Mesenchymal stem cell (in vitro differentiated cells and primary cell): ENCODE measurements at regions not wholly inside any gene's neighbourhood (a gene's known extent, or its start where the extent isn't known, plus 50 kb on each side); places are given as distances from the start of the nearest gene placed in this dataset.

ENCODE experiments used
- DNase-seq: peaks from one replicate; pipeline ENCODE4 v3.0.0-alpha.2; 2013
- H2AFZ ChIP-seq: one replicate; pipeline ENCODE4 v1.6.1; 2013; ENCODE audit warnings: low read depth, mild to moderate bottlenecking, control low read depth, inconsistent platforms, low read length, moderate library complexity
- H2AK5ac ChIP-seq: 2 replicates; pipeline ENCODE4 v1.6.1; 2013; ENCODE audit warnings: low read length, moderate library complexity, mild to moderate bottlenecking, inconsistent platforms; ENCODE audit not compliant: severe bottlenecking
- H2BK120ac ChIP-seq: one replicate; pipeline ENCODE4 v1.6.1; 2013; ENCODE audit warnings: low read depth, mild to moderate bottlenecking, inconsistent platforms, low read length, moderate library complexity
- H2BK12ac ChIP-seq, 2 experiments: one replicate each; pipeline ENCODE4 v1.6.1; 2013; ENCODE audit warnings: inconsistent platforms in 2 of 2, low read length in 2 of 2, mild to moderate bottlenecking in 2 of 2, moderate library complexity in 2 of 2, control low read depth in 1 of 2
- H2BK15ac ChIP-seq: one replicate; pipeline ENCODE4 v1.6.1; 2013; ENCODE audit warnings: mild to moderate bottlenecking, low read depth, inconsistent platforms; ENCODE audit not compliant: poor library complexity, severe bottlenecking
- H2BK5ac ChIP-seq: 2 replicates; pipeline ENCODE4 v1.6.1; 2013; ENCODE audit warnings: low read depth, mild to moderate bottlenecking, low read length, control low read depth, inconsistent platforms; ENCODE audit not compliant: poor library complexity, severe bottlenecking
- H3K14ac ChIP-seq, 2 experiments: one replicate each; pipeline ENCODE4 v1.6.1; 2013; ENCODE audit warnings: inconsistent platforms in 2 of 2, low read length in 2 of 2, control low read depth in 1 of 2, mild to moderate bottlenecking in 1 of 2, moderate library complexity in 1 of 2
- H3K18ac ChIP-seq, 2 experiments: one replicate each; pipeline ENCODE4 v1.6.1; 2013; ENCODE audit warnings: inconsistent platforms in 2 of 2, low read length in 2 of 2, control low read depth in 1 of 2, low read depth in 1 of 2, mild to moderate bottlenecking in 1 of 2
- H3K23ac ChIP-seq, 2 experiments: one replicate each; pipeline ENCODE4 v1.6.1; 2013; ENCODE audit warnings: inconsistent platforms in 2 of 2, low read length in 2 of 2, mild to moderate bottlenecking in 2 of 2, moderate library complexity in 2 of 2, control low read depth in 1 of 2
- H3K27ac ChIP-seq: 2 replicates; pipeline ENCODE4 v1.5.1; 2013; ENCODE audit warnings: mild to moderate bottlenecking, moderate library complexity, low read length, control low read depth, inconsistent platforms; ENCODE audit not compliant: poor library complexity, severe bottlenecking
- H3K27me3 ChIP-seq, 2 experiments: 2 replicates each; pipeline versions ENCODE4 v1.6.1 to v1.7.0; 2013; ENCODE audit warnings: low read length in 2 of 2, mild to moderate bottlenecking in 2 of 2, moderate library complexity in 2 of 2, control low read depth in 1 of 2, inconsistent platforms in 1 of 2; ENCODE audit not compliant: control insufficient read depth in 1 of 2, insufficient read depth in 1 of 2
- H3K36me3 ChIP-seq, 2 experiments: 2 replicates each; pipeline versions ENCODE4 v1.6.1 to v1.7.0; 2013; ENCODE audit warnings: low read length in 2 of 2, control low read depth in 1 of 2, inconsistent platforms in 1 of 2, low read depth in 1 of 2, mild to moderate bottlenecking in 1 of 2; ENCODE audit not compliant: insufficient read depth in 2 of 2, control insufficient read depth in 1 of 2
- H3K4ac ChIP-seq, 2 experiments: one replicate each; pipeline ENCODE4 v1.6.1; 2013; ENCODE audit warnings: inconsistent platforms in 2 of 2, low read length in 2 of 2, mild to moderate bottlenecking in 2 of 2, moderate library complexity in 2 of 2, control low read depth in 1 of 2, low read depth in 1 of 2
- H3K4me1 ChIP-seq: 2 replicates; pipeline ENCODE4 v1.6.1; 2013; ENCODE audit warnings: low read depth, low read length, control low read depth; ENCODE audit not compliant: control insufficient read depth, insufficient read depth
- H3K4me2 ChIP-seq: 2 replicates; pipeline ENCODE4 v1.6.1; 2013; ENCODE audit warnings: low read length, mild to moderate bottlenecking, inconsistent platforms; ENCODE audit not compliant: poor library complexity, severe bottlenecking
- H3K4me3 ChIP-seq, 2 experiments: 2 replicates each; pipeline versions ENCODE4 v1.5.1 to v1.7.0; 2013; ENCODE audit warnings: low read length in 2 of 2, mild to moderate bottlenecking in 2 of 2, control low read depth in 1 of 2, low read depth in 1 of 2; ENCODE audit not compliant: insufficient read depth in 1 of 2
- H3K79me1 ChIP-seq: replicated peaks from 2 replicates; pipeline ENCODE4 v1.6.1; 2013; ENCODE audit warnings: mild to moderate bottlenecking, control low read depth, low read length, inconsistent platforms; ENCODE audit not compliant: poor library complexity, severe bottlenecking
- H3K9ac ChIP-seq: 2 replicates; pipeline ENCODE4 v1.7.0; 2013; ENCODE audit warnings: mild to moderate bottlenecking, low read length, moderate library complexity
- H3K9me3 ChIP-seq: 2 replicates; pipeline ENCODE4 v1.7.0; 2013; ENCODE audit warnings: mild to moderate bottlenecking, low read length; ENCODE audit not compliant: control insufficient read depth
- H4K8ac ChIP-seq: one replicate; pipeline ENCODE4 v1.6.1; 2013; ENCODE audit warnings: inconsistent platforms, mild to moderate bottlenecking, low read length, moderate library complexity
- H4K91ac ChIP-seq: one replicate; pipeline ENCODE4 v1.6.1; 2013; ENCODE audit warnings: mild to moderate bottlenecking, low read length, inconsistent platforms
- whole genome bisulfite sequencing: methylation state at CpG from one replicate; pipeline ENCODE4 v1.1.7; 2013; ENCODE audit warnings: mixed read lengths; 5-methylcytosine and 5-hydroxymethylcytosine counted together

DNA sequence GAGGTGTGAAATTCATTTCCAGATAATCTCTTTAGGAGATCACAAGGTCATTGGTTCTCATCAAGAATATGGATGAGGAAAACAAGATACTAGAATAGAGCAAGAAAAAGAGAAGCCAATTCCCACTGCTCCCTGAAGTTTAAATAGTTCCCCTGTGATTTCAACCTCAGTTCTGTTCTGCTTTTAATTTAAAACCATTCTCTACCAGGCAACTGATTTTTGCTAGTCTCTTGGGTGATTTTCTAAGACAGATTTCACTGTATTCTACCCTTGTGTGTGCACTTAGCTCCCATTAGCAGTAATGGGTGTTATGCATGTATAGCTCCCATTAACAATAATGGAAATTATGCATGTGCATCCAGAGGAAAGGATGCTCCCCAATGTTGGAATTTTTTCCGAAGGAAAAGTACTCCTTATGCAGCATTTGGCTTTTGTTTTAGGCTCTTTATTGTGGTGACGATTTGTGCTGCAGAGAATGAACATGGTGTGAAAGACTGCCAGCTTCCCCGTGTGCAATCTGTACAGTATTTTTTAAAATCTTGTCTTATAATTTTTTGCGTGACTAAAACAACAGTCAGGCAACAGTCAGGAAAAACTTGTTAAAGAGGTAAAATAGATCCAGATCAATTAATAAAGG, 144.0 kb upstream of the ZRANB2 start:
- Histone ChIP-seq H2BK15ac (no peak overlapping the region), H3K27ac (no peak overlapping the region), H3K23ac (no peak overlapping the region), H4K8ac (no peak overlapping the region), H3K4me3 (no peak overlapping the region), H3K4me2 (no peak overlapping the region), H3K9me3 (no peaks in the 10 kb centered on the region), H3K4me1 (no peaks in the 10 kb centered on the region), H3K18ac (no peak overlapping the region), H2AFZ (no peak overlapping the region), H4K91ac (no peak overlapping the region), H3K36me3 (no peaks in the 10 kb centered on the region), H2BK12ac (no peak overlapping the region), H2BK5ac (no peak overlapping the region), H2BK120ac (no peak overlapping the region), H3K14ac (no peak overlapping the region), H3K27me3 (no peaks in the 10 kb centered on the region), H3K9ac (no peak overlapping the region), H2AK5ac (no peak overlapping the region), H3K79me1 (no peaks in the 10 kb centered on the region), H3K4ac (no peak overlapping the region)
- no peak for DNase-seq
- WGBS, result 82% methylated on average over 4 of the region's 4 CpGs

DNA sequence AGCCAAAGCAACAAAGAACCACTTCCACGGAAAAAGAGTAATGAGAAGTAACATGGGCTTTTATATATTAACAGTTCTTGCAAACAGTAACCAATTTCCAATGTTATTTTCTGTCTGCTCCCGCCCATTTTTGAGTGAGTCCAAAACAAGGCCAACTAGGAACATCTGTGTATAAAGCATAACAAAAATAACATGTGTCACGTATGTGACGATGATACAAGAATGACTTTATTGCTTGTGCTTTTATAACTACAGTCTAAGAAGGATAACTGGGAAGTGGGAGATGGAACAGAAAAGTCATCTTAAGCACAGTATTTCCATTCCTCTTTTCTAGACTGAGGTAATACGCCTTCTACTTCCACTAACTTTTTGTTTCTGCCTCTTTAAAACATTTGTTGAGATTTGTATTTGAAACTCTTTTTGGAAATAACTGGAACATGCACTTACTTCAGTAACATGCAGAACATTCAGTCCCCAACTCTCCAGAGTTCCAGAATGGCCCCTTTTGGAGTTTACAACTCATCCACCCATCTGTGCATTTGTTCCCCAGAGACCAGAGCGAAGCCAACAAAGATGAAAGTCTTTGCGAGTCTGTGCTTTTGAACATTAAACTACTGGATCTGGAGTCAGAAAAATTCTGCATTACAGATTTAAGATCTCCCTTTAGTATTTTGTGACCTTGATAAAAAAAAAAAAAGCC, 143.0 kb upstream of the ZRANB2 start:
- no peaks in the 10 kb centered on the region for H3K79me1 ChIP-seq
- H2AK5ac ChIP-seq, result no peak overlapping the region
- 90% methylated on average over 3 of the region's 7 CpGs for WGBS
- H4K91ac ChIP-seq, result no peak overlapping the region
- H3K4me3 ChIP-seq, result no peak overlapping the region
- no peak overlapping the region for H4K8ac ChIP-seq
- no peak overlapping the region for H3K23ac ChIP-seq
- H3K18ac ChIP-seq, result no peak overlapping the region
- H2BK15ac ChIP-seq, result no peak overlapping the region
- no peak overlapping the region for H3K4me2 ChIP-seq
- no peak overlapping the region for H2BK12ac ChIP-seq
- H2BK5ac ChIP-seq, result no peak overlapping the region
- H2BK120ac ChIP-seq, result no peak overlapping the region
- no peak overlapping the region for H3K14ac ChIP-seq
- H3K36me3 ChIP-seq, result no peaks in the 10 kb centered on the region
- H2AFZ ChIP-seq, result no peak overlapping the region
- no peak overlapping the region for H3K27ac ChIP-seq
- no peaks in the 10 kb centered on the region for H3K9me3 ChIP-seq
- no peak for DNase-seq
- H3K4me1 ChIP-seq, result no peaks in the 10 kb centered on the region
- no peaks in the 10 kb centered on the region for H3K27me3 ChIP-seq
- no peak overlapping the region for H3K9ac ChIP-seq
- no peak overlapping the region for H3K4ac ChIP-seq

- 50% methylated on average over 1 of the region's 2 CpGs for WGBS
- DNase-seq, result no peak
- no peaks in the 10 kb centered on the region for H3K9me3 ChIP-seq
- no peak overlapping the region for H4K8ac ChIP-seq
- H3K4me2 ChIP-seq, result no peak overlapping the region
- no peak overlapping the region for H3K4me3 ChIP-seq
- no peak overlapping the region for H2BK12ac ChIP-seq
- no peak overlapping the region for H3K27ac ChIP-seq
- no peaks in the 10 kb centered on the region for H3K79me1 ChIP-seq
- no peak overlapping the region for H2BK15ac ChIP-seq
- no peak overlapping the region for H3K4ac ChIP-seq
- no peak overlapping the region for H2BK5ac ChIP-seq
- no peaks in the 10 kb centered on the region for H3K36me3 ChIP-seq
- H3K4me1 ChIP-seq, result no peaks in the 10 kb centered on the region
- no peak overlapping the region for H2AK5ac ChIP-seq
- no peak overlapping the region for H2AFZ ChIP-seq
- H4K91ac ChIP-seq, result no peak overlapping the region
- H3K23ac ChIP-seq, result no peak overlapping the region
- H2BK120ac ChIP-seq, result no peak overlapping the region
- no peak overlapping the region for H3K14ac ChIP-seq
- H3K27me3 ChIP-seq, result no peaks in the 10 kb centered on the region
- no peak overlapping the region for H3K18ac ChIP-seq
- H3K9ac ChIP-seq, result no peak overlapping the region
Observed at GRCh38 chr1:71222668-71223067, 141.8 kb upstream of the ZRANB2 start.

GRCh38 chr1:71210718-71211117, 129.9 kb upstream of the ZRANB2 start:
- no peaks in the 10 kb centered on the region for H3K79me1 ChIP-seq
- no peak overlapping the region for H2BK120ac ChIP-seq
- H3K4ac ChIP-seq, result no peak overlapping the region
- no peak overlapping the region for H4K8ac ChIP-seq
- no peaks in the 10 kb centered on the region for H3K27me3 ChIP-seq
- no peak overlapping the region for H2AFZ ChIP-seq
- H3K4me1 ChIP-seq, result no peaks in the 10 kb centered on the region
- no peak overlapping the region for H3K23ac ChIP-seq
- H3K27ac ChIP-seq, result no peak overlapping the region
- H4K91ac ChIP-seq, result no peak overlapping the region
- H3K4me3 ChIP-seq, result no peak overlapping the region
- no peak overlapping the region for H2AK5ac ChIP-seq
- H3K14ac ChIP-seq, result no peak overlapping the region
- H2BK12ac ChIP-seq, result no peak overlapping the region
- no peaks in the 10 kb centered on the region for H3K36me3 ChIP-seq
- no peak overlapping the region for H2BK5ac ChIP-seq
- H3K18ac ChIP-seq, result no peak overlapping the region
- no peak overlapping the region for H2BK15ac ChIP-seq
- WGBS, result 65% methylated on average over 1 of the region's 2 CpGs
- no peaks in the 10 kb centered on the region for H3K9me3 ChIP-seq
- no peak for DNase-seq
- H3K4me2 ChIP-seq, result no peak overlapping the region
- H3K9ac ChIP-seq, result no peak overlapping the region
